SU-DHL-6 (cell line): ENCODE measurements at regions not wholly inside any gene's neighbourhood (a gene's known extent, or its start where the extent isn't known, plus 50 kb on each side); places are given as distances from the start of the nearest gene placed in this dataset.

Source experiments
- EZH2phosphoT487 ChIP-seq: fragments of 200-600 bp; sonication (generic), shearing (Covaris generic); conservative IDR thresholded peaks from 2 replicates; pipeline ENCODE4 v1.6.1; 2018; ENCODE audit warnings: mild to moderate bottlenecking, antibody characterized with exemption, low read length, moderate library complexity, mixed read lengths
- TF ChIP-seq, protein P1 (sequence below): fragments of 200-600 bp; sonication (generic); IDR thresholded peaks from one replicate; pipeline ENCODE4 v1.5.1; 2017; ENCODE audit warnings: antibody characterized with exemption, mild to moderate bottlenecking, low read length, moderate library complexity; ENCODE audit not compliant: insufficient read depth, poor library complexity, severe bottlenecking

DNA sequence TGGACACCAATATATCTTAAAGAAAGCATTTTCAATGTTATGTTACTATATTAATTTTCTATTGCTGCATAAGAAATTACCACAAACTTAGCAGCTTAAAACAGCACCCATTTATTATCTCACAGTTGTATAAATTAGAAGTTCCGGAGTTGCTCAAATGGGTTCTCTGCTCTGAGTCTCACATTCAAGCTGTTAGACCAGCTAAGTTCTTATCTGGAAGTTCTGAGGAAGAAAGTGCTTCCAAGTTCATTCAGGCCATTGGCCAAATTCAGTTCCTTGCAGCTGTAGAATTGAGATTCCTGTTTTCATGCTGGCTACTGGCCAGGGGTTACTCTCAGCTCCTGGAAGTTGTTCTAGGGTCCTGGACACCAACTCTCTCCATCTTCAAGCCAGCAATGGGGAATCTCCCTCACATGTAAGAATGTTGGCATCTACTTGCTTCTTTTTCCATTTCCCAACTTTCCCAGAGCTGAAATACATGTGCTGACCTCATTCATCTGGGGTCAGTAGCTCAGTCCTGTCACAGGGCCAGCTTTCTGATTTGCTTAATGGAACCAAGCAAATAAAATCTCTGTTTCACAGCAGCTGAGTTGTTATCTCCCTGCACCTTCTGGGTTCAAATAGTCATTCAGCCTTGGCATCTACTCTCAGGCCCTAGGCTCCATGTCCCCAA is 99.6 kb upstream of the INTU start:
- TF ChIP-seq, protein P1, sequence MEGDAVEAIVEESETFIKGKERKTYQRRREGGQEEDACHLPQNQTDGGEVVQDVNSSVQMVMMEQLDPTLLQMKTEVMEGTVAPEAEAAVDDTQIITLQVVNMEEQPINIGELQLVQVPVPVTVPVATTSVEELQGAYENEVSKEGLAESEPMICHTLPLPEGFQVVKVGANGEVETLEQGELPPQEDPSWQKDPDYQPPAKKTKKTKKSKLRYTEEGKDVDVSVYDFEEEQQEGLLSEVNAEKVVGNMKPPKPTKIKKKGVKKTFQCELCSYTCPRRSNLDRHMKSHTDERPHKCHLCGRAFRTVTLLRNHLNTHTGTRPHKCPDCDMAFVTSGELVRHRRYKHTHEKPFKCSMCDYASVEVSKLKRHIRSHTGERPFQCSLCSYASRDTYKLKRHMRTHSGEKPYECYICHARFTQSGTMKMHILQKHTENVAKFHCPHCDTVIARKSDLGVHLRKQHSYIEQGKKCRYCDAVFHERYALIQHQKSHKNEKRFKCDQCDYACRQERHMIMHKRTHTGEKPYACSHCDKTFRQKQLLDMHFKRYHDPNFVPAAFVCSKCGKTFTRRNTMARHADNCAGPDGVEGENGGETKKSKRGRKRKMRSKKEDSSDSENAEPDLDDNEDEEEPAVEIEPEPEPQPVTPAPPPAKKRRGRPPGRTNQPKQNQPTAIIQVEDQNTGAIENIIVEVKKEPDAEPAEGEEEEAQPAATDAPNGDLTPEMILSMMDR, result no peak
- TF ChIP-seq EZH2phosphoT487, result no peak
